HG03457 (cell line): ENCODE measurements at regions not wholly inside any gene's neighbourhood (a gene's known extent, or its start where the extent isn't known, plus 50 kb on each side); places are given as distances from the start of the nearest gene placed in this dataset.

ENCODE experiments used
- ATAC-seq: cut with Tn5 transposase; IDR thresholded peaks from one replicate; pipeline ENCODE4 v1.9.1; 2021; ENCODE audit warnings: moderate number of reproducible peaks; ENCODE audit not compliant: unreplicated experiment

DNA sequence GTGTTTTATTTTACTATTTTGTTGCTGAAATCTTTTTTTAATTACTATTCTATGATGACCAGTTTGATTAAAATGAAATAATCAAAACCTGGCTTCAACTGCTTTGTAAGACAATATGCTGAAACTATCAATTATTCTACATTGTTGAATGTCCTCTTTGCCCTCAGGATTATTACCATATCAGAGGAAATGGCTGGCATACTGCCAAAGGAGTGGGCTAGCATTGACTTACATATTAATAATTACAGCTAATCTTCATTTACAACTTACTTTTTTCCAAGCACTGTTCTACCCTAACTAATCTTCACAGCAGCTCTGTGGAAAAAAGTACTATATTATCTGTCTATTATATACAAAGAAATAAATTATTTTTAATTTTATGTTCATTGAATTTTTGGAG is 560.5 kb downstream of the BCKDHB start:
- no peak for ATAC-seq

DNA sequence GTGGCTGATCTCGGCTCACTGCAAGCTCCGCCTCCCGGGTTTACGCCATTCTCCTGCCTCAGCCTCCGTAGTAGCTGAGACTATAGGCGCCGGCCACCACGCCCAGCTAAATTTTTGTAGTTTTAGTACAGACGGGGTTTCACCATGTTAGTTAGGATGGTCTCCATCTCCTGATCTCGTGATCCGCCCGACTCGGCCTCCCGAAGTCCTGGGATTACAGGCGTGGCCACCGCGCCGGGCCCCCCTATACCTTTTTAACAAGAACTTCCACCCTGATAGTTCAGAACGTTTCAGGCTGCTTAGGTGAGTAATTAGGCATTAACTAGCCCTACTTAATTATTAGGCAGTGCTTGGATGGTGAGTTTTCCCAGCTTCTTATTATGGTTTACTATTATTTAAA is 552.5 kb downstream of the BCKDHB start:
- no peak for ATAC-seq

DNA sequence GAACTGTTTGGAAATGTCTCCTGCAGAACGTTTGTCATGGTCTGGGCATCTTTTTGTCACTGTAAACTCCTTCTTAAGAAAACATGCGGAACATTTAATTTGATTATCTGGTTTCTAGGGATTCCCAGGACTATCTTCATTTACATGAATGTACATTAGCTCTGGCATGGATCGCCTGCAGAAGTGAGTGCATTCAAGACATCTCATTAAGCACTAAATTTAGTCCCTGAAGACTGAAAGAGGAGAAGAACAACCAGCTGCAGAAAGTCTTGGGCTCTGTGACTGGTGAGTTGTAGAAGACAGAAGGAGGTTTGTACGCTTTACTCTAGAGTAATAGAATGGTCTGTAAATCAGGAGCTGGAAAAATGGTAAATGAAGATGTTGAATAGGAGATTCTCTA is 540.7 kb downstream of the BCKDHB start:
- no peak for ATAC-seq

GRCh38 chr6:80643881-80644280 is 537.4 kb downstream of the BCKDHB start:
- no peak for ATAC-seq

DNA sequence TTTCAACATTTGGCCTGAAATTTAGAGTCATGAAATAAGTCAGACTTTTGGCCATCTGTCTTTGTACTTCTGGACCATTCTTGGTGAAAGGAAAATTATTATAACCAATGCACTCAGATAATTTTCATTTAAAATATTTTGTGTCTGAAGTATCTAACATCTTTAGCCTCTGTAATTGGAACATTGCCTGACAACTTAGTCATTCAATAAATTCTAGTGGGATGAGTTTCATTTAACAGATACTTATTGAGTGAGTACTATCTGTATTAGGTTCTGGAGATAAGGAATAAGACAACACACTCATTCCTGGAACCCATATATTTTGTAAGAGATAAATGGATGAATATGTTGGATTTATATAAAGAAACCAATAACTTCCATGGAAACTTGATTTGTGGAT is 536.0 kb downstream of the BCKDHB start:
- ATAC-seq: no peak

DNA sequence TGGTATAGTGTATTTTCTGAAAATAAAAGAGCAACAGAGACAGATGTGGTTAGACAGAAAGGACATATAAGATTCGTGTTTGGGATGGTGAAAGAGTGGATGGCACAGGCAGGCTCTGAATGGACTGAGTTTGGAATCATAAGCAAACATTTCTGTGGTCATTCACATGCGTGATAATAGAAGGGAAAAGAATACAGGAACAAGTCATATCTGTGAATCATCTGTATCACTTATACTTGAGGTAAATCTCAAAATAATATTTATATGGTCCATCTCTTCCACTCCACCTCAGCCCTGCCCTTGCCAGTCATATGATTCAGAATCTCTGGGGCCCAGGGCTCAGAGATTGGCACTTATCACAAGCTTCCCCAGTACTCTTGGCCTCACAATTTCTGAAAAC is 535.1 kb downstream of the BCKDHB start:
- ATAC-seq: no peak

DNA sequence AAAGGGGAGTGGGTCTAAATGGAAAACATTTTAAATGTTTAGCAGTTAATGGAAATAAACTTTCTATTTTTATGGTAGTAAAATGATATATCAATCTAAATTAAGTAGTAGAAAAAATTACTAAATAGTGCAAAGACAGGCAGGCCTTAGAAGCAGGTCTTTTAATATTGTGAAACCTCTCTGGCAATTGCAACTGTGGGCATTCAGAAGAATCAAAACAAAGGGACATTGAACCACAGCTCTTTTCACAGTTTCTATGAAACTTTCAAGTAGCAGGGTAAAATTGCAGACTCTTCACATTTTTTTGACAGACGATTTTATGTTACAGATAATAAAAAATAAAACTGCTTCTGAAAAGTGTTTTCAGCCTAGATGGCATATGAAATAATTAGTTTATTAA is 533.7 kb downstream of the BCKDHB start:
- ATAC-seq: no peak

DNA sequence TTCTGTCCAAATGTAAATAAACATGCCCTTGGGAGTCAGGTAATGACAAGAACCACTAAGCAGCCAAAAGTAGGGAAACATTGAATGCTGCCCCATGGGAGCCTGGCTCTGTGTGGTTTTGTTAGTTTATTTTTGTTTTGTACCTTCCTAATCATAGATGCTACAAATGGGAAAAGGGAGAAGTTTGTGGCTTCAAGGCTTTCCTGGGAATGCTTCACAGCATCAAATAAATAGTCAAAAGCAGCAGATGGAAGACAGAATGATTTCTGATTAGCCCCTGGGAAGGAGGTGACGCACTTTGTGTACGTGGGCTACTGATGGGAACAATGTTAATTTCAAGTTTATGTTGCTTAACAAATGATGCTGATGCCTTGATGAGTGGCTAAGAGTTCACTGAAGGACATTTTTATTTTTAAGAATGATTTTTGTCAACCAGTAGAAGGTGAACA is 532.7 kb downstream of the BCKDHB start:
- ATAC-seq: no peak

DNA sequence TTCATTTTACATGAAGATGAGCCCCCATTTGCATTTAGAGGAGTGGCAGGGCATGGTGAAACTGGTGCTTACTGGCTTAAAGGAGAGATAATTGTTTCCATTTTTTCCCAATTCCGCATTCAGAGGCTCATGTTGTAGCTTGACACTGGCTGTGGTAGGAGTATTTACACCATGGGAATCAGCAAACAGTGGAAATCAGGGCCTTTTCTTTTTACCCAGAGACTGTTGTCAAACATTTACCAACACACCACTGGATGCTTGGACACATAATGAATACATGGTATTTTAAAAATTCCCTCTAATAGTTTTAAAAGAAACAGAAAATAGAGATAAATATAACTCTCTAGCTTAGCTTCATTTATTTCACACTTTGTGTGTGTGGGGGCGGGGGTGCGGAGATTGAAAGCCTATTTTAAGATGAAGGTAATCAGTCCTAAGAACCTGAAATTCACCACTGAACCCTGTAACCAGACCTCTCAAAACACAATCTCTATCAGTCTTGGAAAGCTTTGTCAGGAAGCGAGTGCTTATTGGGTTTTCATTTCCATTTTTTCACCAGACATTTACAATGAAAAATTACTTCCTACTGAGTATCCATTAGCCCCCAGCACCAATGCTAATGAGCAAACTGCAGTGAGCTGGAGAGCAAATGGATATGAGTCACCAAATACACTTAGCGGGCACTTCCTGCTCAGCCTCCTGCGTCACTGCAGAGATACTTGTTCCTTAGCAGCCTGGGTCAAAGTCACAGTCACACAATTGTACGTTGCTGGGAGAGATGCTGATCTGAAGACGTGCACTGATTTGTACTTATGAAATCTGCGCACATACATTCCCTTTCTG is 532.0 kb downstream of the BCKDHB start:
- peak; percentile 66 for ATAC-seq

DNA sequence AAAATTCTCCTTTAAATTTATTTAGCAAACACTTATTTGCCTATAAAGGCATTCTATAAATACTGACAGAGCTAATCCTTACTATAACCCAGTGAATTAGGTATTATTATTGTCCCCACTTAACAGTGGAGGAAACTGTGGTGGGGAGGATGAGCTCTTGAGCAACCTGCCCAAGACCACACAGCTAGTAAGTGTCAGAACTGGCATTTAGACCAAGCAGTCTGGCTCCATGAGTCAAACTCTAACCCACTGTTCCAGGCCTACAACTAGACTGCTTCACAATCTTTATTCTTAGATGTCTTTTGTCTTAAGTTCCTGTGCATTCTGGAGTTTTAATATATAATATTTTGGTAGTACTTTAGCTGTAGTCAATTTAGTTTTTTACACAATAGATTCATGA is 530.8 kb downstream of the BCKDHB start:
- ATAC-seq: no peak

GRCh38 chr6:80636689-80637088 is 530.2 kb downstream of the BCKDHB start:
- no peak for ATAC-seq

DNA sequence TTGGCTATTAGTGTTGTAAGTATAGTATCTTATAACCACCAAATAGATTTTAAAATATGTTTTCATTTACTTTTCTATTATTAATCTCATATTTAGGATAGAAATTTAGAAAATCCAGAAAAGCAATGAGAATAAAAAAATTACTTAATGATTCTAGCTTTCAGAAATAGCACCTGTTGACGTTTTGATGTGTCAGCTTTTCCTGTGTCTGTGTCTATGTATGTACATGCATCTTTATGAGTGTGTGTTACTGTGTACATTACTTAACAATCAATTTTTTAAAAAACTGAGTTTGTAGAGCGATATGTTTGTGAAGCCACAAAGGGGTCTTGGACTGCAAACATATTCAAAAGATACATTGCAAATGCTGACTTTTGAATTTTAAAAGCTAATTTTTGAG is 526.9 kb downstream of the BCKDHB start:
- no peak for ATAC-seq

GRCh38 chr6:80625405-80625804 is 518.9 kb downstream of the BCKDHB start:
- no peak for ATAC-seq

GRCh38 chr6:80623066-80623815 is 516.8 kb downstream of the BCKDHB start:
- ATAC-seq: no peak

DNA sequence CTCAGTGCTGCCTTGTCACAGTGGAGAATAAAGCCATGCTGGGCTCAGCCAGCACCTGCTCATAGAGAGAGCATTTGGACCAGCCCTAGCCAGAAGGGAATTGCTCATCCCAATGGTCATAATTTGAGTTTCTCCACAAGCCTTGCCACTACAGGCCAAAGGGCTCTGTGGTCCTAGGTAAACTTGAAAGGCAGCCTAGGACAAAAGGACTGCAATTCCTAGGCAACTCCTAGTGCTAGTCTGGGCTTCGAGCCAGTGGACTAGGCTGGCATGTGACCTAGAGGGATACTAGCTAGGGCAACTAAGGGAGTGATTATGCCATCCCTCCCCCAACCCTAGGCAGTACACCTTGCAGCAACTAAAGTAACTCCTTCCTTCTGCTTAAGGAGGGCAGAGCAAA is 516.2 kb downstream of the BCKDHB start:
- ATAC-seq: no peak

DNA sequence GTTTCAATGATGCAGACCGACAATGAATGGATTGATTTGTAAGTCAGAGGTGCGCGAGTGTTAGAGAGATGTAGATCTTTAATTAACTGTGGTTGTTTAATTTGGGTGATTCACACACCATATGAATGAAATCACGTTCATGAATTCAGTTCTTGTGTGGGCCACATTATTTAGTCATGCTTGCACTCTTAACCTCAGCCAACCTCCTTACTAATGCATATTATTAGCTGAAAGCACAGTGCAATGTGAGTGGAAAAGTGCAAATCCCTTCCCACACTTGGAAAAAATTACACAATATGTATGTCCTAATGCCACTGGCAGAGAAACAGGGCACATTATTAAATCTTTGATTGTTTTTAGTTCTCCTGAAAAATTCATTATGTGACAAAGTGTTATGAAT is 512.5 kb downstream of the BCKDHB start:
- ATAC-seq: no peak

GRCh38 chr6:80610846-80611245 is 504.4 kb downstream of the BCKDHB start:
- ATAC-seq: no peak

DNA sequence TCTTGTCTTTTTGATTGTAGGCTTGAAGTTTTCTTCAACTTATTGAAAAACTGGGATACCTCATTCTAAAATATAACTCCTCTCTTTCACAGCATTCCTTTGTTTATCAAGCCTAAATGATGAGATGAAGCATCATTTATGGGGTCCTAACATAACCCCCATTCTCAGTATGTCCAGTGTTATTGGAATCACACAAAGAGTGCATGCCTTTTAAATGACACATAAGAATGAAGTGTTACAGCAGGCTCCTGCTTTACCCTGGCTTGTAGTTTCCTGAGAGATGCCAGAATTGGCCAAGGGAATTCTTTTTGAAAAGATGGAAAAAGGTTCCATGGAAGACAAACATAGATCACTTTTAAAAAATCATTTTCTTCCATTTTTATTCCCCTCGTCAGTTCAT is 502.4 kb downstream of the BCKDHB start:
- no peak for ATAC-seq

DNA sequence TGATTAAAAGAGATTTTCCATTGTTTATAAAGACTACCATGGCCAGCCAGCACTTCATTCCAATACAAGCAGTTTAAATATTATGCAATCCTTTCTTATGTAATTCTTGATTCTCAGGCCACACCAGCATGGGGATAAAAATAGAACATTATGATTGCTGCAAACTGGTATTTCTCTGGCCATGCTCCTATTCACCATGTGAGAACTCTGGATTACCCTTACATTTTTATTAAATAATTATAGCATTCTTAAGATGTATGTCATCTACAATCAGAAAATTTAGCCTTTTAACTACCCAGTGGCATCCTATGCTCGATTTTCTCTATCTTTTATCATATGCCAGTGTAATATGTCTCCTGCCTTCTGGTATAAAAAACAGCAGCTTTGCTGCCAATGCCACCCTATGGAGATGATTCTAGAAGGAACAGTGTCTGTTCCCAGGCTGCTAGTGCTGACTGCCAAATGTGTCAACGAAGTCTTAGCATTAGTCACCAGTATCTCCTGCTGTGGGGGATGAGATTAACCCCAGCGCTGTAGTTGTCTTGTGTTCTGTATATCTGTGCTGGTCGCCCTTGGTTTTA is 501.4 kb downstream of the BCKDHB start:
- ATAC-seq: no peak

DNA sequence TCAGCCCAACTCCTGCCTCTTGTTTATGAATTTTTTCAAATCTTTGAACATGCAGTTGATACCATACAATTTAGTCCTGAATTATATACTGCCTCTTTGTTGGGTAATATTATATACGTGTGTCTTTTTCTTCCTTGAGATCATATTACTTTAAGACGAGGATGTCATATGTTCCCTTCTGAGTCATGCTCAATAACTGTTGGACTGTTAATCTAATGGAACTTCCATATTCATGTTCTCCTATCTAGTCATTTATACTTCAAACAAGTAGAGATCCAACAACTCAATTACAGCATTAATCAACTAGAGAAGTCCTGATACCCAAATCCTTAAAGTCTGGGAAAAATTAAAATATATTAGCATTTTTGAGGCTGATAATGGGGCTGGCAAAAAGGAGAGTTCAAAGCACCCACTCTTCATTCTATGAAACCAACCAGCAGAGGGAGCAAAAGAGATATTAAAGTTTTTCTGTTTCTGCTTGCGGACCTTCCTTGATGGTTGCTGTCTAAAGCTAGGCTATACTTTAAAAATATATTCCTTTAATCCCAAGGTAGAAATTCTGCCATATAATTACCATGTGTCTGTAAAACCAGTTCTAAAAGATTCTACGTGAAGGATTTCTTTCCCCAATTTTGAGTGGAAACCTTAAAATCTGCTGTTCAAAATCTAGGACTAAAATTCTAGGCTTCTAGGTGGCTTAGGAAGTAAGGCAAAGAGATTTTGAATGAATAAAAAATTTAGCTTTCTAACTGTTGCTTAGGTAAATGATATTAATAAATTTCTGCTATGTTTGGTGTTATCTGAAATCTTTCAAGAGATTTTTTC is 498.9 kb downstream of the BCKDHB start:
- ATAC-seq: no peak

DNA sequence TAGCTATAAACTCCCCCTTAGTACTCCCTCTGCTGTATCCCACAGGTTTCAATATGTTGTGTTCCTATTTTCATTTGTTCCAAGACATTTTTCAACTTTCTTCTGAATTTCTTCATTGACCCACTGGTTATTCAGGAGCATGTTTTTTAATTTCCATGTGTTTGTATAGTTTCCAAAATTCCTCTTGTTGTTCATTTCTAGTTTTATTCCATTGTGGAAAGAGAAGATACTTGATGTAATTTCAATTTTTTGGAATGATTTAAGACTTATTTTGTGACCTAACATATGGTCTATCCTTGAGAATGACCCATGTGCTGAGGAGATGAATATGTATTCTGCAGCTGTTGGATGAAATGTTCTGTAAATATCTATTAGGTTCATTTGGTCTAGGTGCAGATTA is 497.2 kb downstream of the BCKDHB start:
- ATAC-seq: no peak
